K562 (cell line): ENCODE measurements at regions not wholly inside any gene's neighbourhood (a gene's known extent, or its start where the extent isn't known, plus 50 kb on each side); places are given as distances from the start of the nearest gene placed in this dataset.

Source experiments
- ATAC-seq: fragments of 200-7000 bp; cut with Tn5 transposase; 3 replicates; pipeline ENCODE4 v1.9.1; 2020; ENCODE audit warnings: moderate library complexity
- BruUV-seq: library from RNA; stranded (reverse); fragments of 400-500 nt; replicated peaks from 2 replicates; lab custom pipeline; 2021; lab: Mats Ljungman, UMichigan
- CTCF ChIA-PET: fragments of 300-600 bp; formaldehyde crosslinking; extraction: SDS; loops from one replicate; lab custom pipeline; 2021; ENCODE audit warnings: low intra/inter-chr PET ratio; lab: Yijun Ruan, JAX
- POLR2A ChIA-PET: fragments of 300-600, 350-650 bp; sonication (Branson Sonifier 250); formaldehyde crosslinking; extraction: SDS; loops from one replicate; lab custom pipeline; 2021; ENCODE audit warnings: antibody characterized with exemption, inconsistent platforms; lab: Yijun Ruan, JAX
- DNase-seq, 4 experiments: peaks; one replicate each; pipeline versions ENCODE4 v3.0.0 to v3.0.0-alpha.2; 2011 to 2018; ENCODE audit warnings: low spot score in 3 of 4, mixed read lengths in 3 of 4; ENCODE audit errors: extremely low read depth in 1 of 4
- FAIRE-seq: peaks from 2 replicates; lab custom pipeline; 2011; peaks lifted over from hg19 to GRCh38; lab: Jason Lieb, UNC
- H2AFZ ChIP-seq: 2 replicates; pipeline ENCODE4 v1.6.0; 2011; ENCODE audit warnings: low read depth, low read length, control low read depth, inconsistent platforms
- H3K27ac ChIP-seq: fragments of 200-600 bp; 3 replicates; pipeline ENCODE4 v1.8.0; 2011; ENCODE audit warnings: low read depth, mild to moderate bottlenecking, control low read depth, inconsistent platforms, low read length, moderate library complexity, mixed read lengths; ENCODE audit errors: extremely low read depth
- H3K27me3 ChIP-seq, 2 experiments: fragments of 300-600 bp in 1 of 2; 2 replicates in 1 of 2; 3 replicates in 1 of 2; pipeline versions ENCODE4 v1.6.0 to v1.8.0; 2011; ENCODE audit warnings: inconsistent platforms in 2 of 2, low read length in 2 of 2, mild to moderate bottlenecking in 1 of 2, mixed read lengths in 1 of 2, moderate library complexity in 1 of 2; ENCODE audit not compliant: control insufficient read depth in 2 of 2, insufficient read depth in 2 of 2
- H3K36me3 ChIP-seq: fragments of 300-600 bp; 3 replicates; pipeline ENCODE4 v1.8.0; 2011; ENCODE audit warnings: mild to moderate bottlenecking, low read length, inconsistent platforms; ENCODE audit not compliant: control insufficient read depth, insufficient read depth
- H3K4me1 ChIP-seq, 2 experiments: fragments of 200-600 bp in 1 of 2; replicated peaks in 1 of 2; 2 replicates in 1 of 2; 3 replicates in 1 of 2; pipeline versions ENCODE4 v1.5.1 to v1.8.0; 2011; ENCODE audit warnings: inconsistent platforms in 2 of 2, low read length in 2 of 2, mild to moderate bottlenecking in 1 of 2, mixed read lengths in 1 of 2, moderate library complexity in 1 of 2; ENCODE audit not compliant: control insufficient read depth in 2 of 2, insufficient read depth in 2 of 2
- H3K4me2 ChIP-seq: 2 replicates; pipeline ENCODE4 v1.6.1; 2011; ENCODE audit warnings: low read length, control low read depth, inconsistent platforms, mixed read lengths; ENCODE audit not compliant: insufficient read depth
- H3K4me3 ChIP-seq: fragments of 200-600 bp; sonication (generic), shearing (Covaris generic); 2 replicates; pipeline ENCODE4 v1.5.1; 2016; ENCODE audit warnings: control low read depth, inconsistent platforms
- H3K79me2 ChIP-seq: fragments of 200-600 bp; 3 replicates; pipeline ENCODE4 v1.8.0; 2011; ENCODE audit warnings: low read length, inconsistent platforms; ENCODE audit not compliant: control insufficient read depth, insufficient read depth
- H3K9ac ChIP-seq, 2 experiments: 2 replicates each; pipeline versions ENCODE4 v1.6.0 to v1.6.1; 2011; ENCODE audit warnings: low read depth in 2 of 2, low read length in 2 of 2, control low read depth in 1 of 2, inconsistent platforms in 1 of 2, mild to moderate bottlenecking in 1 of 2, mixed read lengths in 1 of 2; ENCODE audit not compliant: insufficient read depth in 1 of 2
- H3K9me1 ChIP-seq: one replicate; pipeline ENCODE4 v1.6.0; 2011; ENCODE audit warnings: inconsistent platforms, mild to moderate bottlenecking, low read length, moderate library complexity; ENCODE audit not compliant: control insufficient read depth, insufficient read depth
- H3K9me3 ChIP-seq: replicated peaks from 2 replicates; pipeline ENCODE4 v1.5.1; 2011; ENCODE audit warnings: low read depth, low read length, inconsistent platforms; ENCODE audit not compliant: control insufficient read depth, insufficient read depth
- H4K20me1 ChIP-seq: replicated peaks from 2 replicates; pipeline ENCODE4 v1.6.1; 2011; ENCODE audit warnings: low read length, inconsistent platforms, mixed read lengths; ENCODE audit not compliant: control insufficient read depth, insufficient read depth
- CHCHD3 ChIP-seq: fragments of 250-450 bp; sonication (Bioruptor Pico); IDR thresholded peaks from 2 replicates; pipeline ENCODE4 v2.1.2; 2022; ENCODE audit warnings: mild to moderate bottlenecking
- CHD7 ChIP-seq: fragments of 200-600 bp; sonication (generic); IDR thresholded peaks from one replicate; pipeline ENCODE4 v1.6.1; 2012; ENCODE audit warnings: mild to moderate bottlenecking, low read depth, low read length, inconsistent platforms
- EHMT2 ChIP-seq: fragments of 450-650 bp; IDR thresholded peaks from 2 replicates; pipeline ENCODE4 v1.6.1; 2018; ENCODE audit warnings: antibody characterized with exemption
- NCOA4 ChIP-seq: fragments of 450-650 bp; IDR thresholded peaks from 2 replicates; pipeline ENCODE4 v1.6.1; 2018; ENCODE audit warnings: mild to moderate bottlenecking; ENCODE audit not compliant: partially characterized antibody
- PBX2 ChIP-seq, 2 experiments: IDR thresholded peaks in 1 of 2; conservative IDR thresholded peaks in 1 of 2; 2 replicates each; pipeline ENCODE4 v1.6.1; 2016; ENCODE audit warnings: low read depth in 2 of 2, mild to moderate bottlenecking in 1 of 2, missing compliant biosample characterization in 1 of 2, missing genetic modification characterization in 1 of 2, moderate library complexity in 1 of 2
- SRSF1 ChIP-seq: fragments of 200-400 bp; formaldehyde crosslinking; IDR thresholded peaks from 2 replicates; pipeline ENCODE4 v1.6.1; 2017; ENCODE audit warnings: mild to moderate bottlenecking, low read depth, low read length, moderate library complexity
- ZC3H11A ChIP-seq: IDR thresholded peaks from 2 replicates; pipeline ENCODE4 v1.6.1; 2012; ENCODE audit warnings: low read depth, low read length, improper control_type of control experiment
- ZNF212 ChIP-seq: fragments of 450-650 bp; formaldehyde crosslinking; IDR thresholded peaks from 2 replicates; pipeline ENCODE4 v1.4.0; 2020; ENCODE audit warnings: mild to moderate bottlenecking
- ZNF79 ChIP-seq: fragments of 250-450 bp; sonication (Bioruptor Pico); IDR thresholded peaks from 2 replicates; pipeline ENCODE4 v1.4.0; 2020; ENCODE audit warnings: low read depth, mild to moderate bottlenecking, moderate library complexity
- WGBS: fragments of 100-300 bp; shearing (Covaris generic); methylation state at CpG from one replicate; pipeline ENCODE4 v1.1.6; 2016; ENCODE audit warnings: low coverage, mixed read lengths; ENCODE audit not compliant: insufficient coverage; ENCODE audit errors: missing lambda C conversion rate; 5-methylcytosine and 5-hydroxymethylcytosine counted together
- in situ Hi-C: fragments of 300-500 bp; cut with MboI; formaldehyde crosslinking; loops from 4 replicates; pipeline ENCODE4 v1.15.0; 2018; ENCODE audit warnings: inconsistent platforms, mixed read lengths
- intact Hi-C: fragments of 100-400 bp; cut with micrococcal nuclease; formaldehyde crosslinking; loops from 2 replicates; pipeline ENCODE4 v1.14.2; 2022

- ATAC-seq, result no peak
- CTCF ChIA-PET, result no interaction called here
- no peaks in the 10 kb centered on the region; a peak in 1 of 5 replicates for H3K27me3 ChIP-seq
Measured at GRCh38 chr18:45437366-45437765, 177.9 kb upstream of the SLC14A2 start.

More at GRCh38 chr18:45437366-45437765, 177.9 kb upstream of the SLC14A2 start:
- Histone ChIP-seq H4K20me1 (no peaks in the 10 kb centered on the region), H3K9me1 (no peaks in the 10 kb centered on the region), H3K36me3 (no peaks in the 10 kb centered on the region), H3K9ac (no peak overlapping the region), H3K9me3 (no peaks in the 10 kb centered on the region), H3K4me1 (no peaks in the 10 kb centered on the region), H3K4me3 (no peak overlapping the region), H3K79me2 (no peaks in the 10 kb centered on the region), H3K4me2 (no peak overlapping the region), H2AFZ (no peak overlapping the region), H3K27ac (no peak overlapping the region)
- FAIRE-seq (no peak), DNase-seq (no peak)
- intact Hi-C loops, result no loop called here
- no peak for TF ChIP-seq PBX2 (CRISPR knock-in tag; IDR thresholded peaks at IDR 0.05; ENCODE audit: low read depth)
- TF ChIP-seq PBX2 (tag; conservative IDR thresholded peaks at IDR 0.05; ENCODE audit: low read depth), result no peak
- TF ChIP-seq SRSF1, result no peak
- TF ChIP-seq CHCHD3 (CRISPR knock-in tag), result no peak
- no peak for TF ChIP-seq CHD7
- no peak for TF ChIP-seq NCOA4
- TF ChIP-seq ZNF212, result no peak
- TF ChIP-seq ZNF79 (CRISPR knock-in tag), result no peak
- no peak for TF ChIP-seq EHMT2
- TF ChIP-seq ZC3H11A, result no peak
- BruUV-seq, result no TSS peak
- POLR2A ChIA-PET, result no interaction called here
- in situ Hi-C loops, result no loop called here
- WGBS, result 2% methylated on average over 9 of the region's 9 CpGs
